ENCODE measurements at regions not wholly inside any gene's neighbourhood (a gene's known extent, or its start where the extent isn't known, plus 50 kb on each side); places are given as distances from the start of the nearest gene placed in this dataset.

DNA sequence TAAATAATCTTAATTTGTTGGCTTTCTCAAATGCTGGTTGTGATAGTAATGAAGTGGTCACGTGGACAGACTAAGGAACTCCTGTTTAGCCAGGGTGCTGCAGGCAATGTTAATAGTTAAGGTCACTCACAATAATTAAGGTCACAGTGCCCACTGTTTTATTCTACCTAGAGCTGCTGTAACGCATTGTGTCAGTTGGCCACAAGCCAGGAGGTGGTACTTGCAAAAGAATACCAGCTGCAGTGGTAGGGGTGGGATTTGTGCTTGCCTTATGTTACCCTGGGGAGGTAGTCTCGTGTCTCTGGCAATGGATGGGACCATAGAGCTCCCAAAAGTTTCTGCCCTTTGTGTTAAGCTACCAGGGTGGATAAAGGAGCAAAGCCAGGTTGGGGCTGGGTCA, 969.1 kb upstream of the CDH8 start:
- 41 to 58% (median 45%) methylated on average over 3 of the region's 3 CpGs for WGBS, 5 donors
- intact Hi-C loops (cut with DNase I; ENCODE audit: low total_unique reads): no loop called here
- TF ChIP-seq POLR2A (IDR thresholded peaks at IDR 0.05): no peak
- TF ChIP-seq, protein P1, sequence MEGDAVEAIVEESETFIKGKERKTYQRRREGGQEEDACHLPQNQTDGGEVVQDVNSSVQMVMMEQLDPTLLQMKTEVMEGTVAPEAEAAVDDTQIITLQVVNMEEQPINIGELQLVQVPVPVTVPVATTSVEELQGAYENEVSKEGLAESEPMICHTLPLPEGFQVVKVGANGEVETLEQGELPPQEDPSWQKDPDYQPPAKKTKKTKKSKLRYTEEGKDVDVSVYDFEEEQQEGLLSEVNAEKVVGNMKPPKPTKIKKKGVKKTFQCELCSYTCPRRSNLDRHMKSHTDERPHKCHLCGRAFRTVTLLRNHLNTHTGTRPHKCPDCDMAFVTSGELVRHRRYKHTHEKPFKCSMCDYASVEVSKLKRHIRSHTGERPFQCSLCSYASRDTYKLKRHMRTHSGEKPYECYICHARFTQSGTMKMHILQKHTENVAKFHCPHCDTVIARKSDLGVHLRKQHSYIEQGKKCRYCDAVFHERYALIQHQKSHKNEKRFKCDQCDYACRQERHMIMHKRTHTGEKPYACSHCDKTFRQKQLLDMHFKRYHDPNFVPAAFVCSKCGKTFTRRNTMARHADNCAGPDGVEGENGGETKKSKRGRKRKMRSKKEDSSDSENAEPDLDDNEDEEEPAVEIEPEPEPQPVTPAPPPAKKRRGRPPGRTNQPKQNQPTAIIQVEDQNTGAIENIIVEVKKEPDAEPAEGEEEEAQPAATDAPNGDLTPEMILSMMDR (IDR thresholded peaks at IDR 0.05): no peak
- no peak for TF ChIP-seq POLR2AphosphoS5 (IDR thresholded peaks at IDR 0.05)
- TF ChIP-seq EP300 (IDR thresholded peaks at IDR 0.05): no peak
- H3K4me3 ChIP-seq: no peak overlapping the region
- no peaks in the 10 kb centered on the region for H3K36me3 ChIP-seq
- H3K27me3 ChIP-seq: no peaks in the 10 kb centered on the region
- H3K4me1 ChIP-seq: no peaks in the 10 kb centered on the region
- peaks cover 0 to 16% (median 0%) of the 10 kb centered on the region in 4 donors for H3K9me3 ChIP-seq
- H3K27ac ChIP-seq: no peak overlapping the region
- DNase-seq: no peak

GRCh38 chr16:62989480-62989879, 953.2 kb upstream of the CDH8 start:
- Histone ChIP-seq H3K36me3 (no peaks in the 10 kb centered on the region), H3K27me3 (no peaks in the 10 kb centered on the region), H3K4me1 (no peaks in the 10 kb centered on the region), H3K27ac (no peak overlapping the region), H3K4me3 (no peak overlapping the region), H3K9me3 (no peaks in the 10 kb centered on the region)
- DNase-seq: no peak
- WGBS, 5 donors: 52 to 76% (median 67%) methylated on average over 1 of the region's 1 CpG
- intact Hi-C loops (cut with DNase I; ENCODE audit: low total_unique reads): no loop called here
- TF ChIP-seq POLR2A (IDR thresholded peaks at IDR 0.05) (no peak), EP300 (IDR thresholded peaks at IDR 0.05) (no peak), POLR2AphosphoS5 (IDR thresholded peaks at IDR 0.05) (no peak)
- TF ChIP-seq, protein P1 (IDR thresholded peaks at IDR 0.05): no peak

DNA sequence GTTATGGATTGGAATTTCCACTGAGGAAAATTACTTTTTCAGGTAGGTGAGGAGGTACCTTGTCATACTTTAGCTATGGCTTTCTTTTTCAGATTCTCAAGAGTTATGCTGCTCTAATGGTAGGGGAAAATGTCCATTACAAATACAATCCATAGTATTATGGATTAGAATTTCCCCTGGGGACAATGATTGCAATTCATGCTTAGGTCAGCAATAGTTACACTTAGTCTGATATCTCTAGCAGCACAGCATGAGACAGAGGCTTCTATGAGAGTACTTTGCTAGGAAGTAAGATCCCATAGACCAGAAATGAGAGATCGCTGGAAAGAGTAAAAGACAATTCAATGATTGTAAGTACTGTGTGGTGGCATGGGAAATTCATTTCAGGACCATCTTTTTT, 949.5 kb upstream of the CDH8 start:
- intact Hi-C loops (cut with DNase I; ENCODE audit: low total_unique reads): no loop called here
- TF ChIP-seq POLR2AphosphoS5 (IDR thresholded peaks at IDR 0.05) (no peak), EP300 (IDR thresholded peaks at IDR 0.05) (no peak), POLR2A (IDR thresholded peaks at IDR 0.05) (no peak)
- TF ChIP-seq, protein P1 (IDR thresholded peaks at IDR 0.05): no peak
- 87 to 100% (median 97%) methylated on average over 1 of the region's 1 CpG for WGBS, 5 donors
- Histone ChIP-seq H3K27ac (no peak overlapping the region), H3K36me3 (no peaks in the 10 kb centered on the region), H3K27me3 (no peaks in the 10 kb centered on the region), H3K4me1 (no peaks in the 10 kb centered on the region), H3K4me3 (no peak overlapping the region), H3K9me3 (no peaks in the 10 kb centered on the region)
- DNase-seq: no peak

- Histone ChIP-seq H3K27me3 (no peaks in the 10 kb centered on the region), H3K27ac (no peak overlapping the region), H3K4me3 (no peak overlapping the region), H3K4me1 (no peaks in the 10 kb centered on the region), H3K9me3 (no peaks in the 10 kb centered on the region), H3K36me3 (no peaks in the 10 kb centered on the region)
- intact Hi-C loops (cut with DNase I; ENCODE audit: low total_unique reads): no loop called here
- DNase-seq: no peak
- TF ChIP-seq EP300 (IDR thresholded peaks at IDR 0.05) (no peak), POLR2A (IDR thresholded peaks at IDR 0.05) (no peak), POLR2AphosphoS5 (IDR thresholded peaks at IDR 0.05) (no peak)
- TF ChIP-seq, protein P1 (IDR thresholded peaks at IDR 0.05): no peak
Measured at GRCh38 chr16:62978451-62978850, 942.2 kb upstream of the CDH8 start.

Measured in stomach (tissue), 8 donors.